NT2/D1 (cell line): ENCODE measurements at regions not wholly inside any gene's neighbourhood (a gene's known extent, or its start where the extent isn't known, plus 50 kb on each side); places are given as distances from the start of the nearest gene placed in this dataset.

ENCODE experiments used
- SUZ12 ChIP-seq: IDR thresholded peaks from 2 replicates; pipeline ENCODE4 v1.6.1; 2011; ENCODE audit not compliant: insufficient read length, insufficient read depth; ENCODE audit errors: extremely low read depth
- YY1 ChIP-seq: IDR thresholded peaks from 2 replicates; pipeline ENCODE4 v1.6.1; 2011; ENCODE audit not compliant: insufficient read length, insufficient read depth
- ZNF274 ChIP-seq: IDR thresholded peaks from 2 replicates; pipeline ENCODE4 v1.6.1; 2011; ENCODE audit warnings: mild to moderate bottlenecking, low read depth, low read length

DNA sequence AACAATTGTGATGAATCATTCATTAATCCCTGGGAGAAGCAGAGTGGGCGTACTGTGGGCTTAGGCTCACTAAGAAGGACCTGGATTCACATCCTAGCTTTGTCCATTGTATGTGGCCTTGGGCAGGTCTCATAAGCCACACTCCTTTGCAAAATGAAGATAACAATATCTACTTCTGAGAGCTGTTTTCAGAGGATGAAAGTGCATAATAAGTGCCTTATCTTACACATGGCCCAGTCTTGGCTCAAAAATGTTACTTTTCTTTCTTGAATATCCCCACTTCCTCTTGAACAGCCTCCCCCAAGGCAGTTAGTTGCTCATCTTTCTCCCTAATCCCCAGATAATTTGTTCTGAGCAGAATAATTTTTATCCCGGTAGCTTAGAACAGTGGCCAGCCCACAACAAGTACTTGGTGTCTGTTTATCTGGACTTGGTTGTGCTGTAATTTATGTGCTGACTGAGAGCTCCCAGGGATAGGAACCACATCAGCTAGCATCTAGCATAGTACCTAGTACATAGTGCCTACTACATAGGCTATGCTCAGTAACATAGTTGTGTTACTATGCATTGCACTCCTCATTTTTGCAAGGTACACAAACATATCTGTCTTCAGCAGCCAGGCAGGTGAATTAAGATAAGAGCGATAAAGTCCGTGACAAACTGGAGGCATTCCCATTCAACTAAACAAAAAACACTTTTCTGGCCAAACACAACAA, 61.7 kb upstream of the NUDT4 start:
- TF ChIP-seq ZNF274 (no peak), YY1 (no peak), SUZ12 (no peak)
